DMS79 treated with DMSO at 0.1 percent for 48 hours (cell line): ENCODE measurements at regions not wholly inside any gene's neighbourhood (a gene's known extent, or its start where the extent isn't known, plus 50 kb on each side); places are given as distances from the start of the nearest gene placed in this dataset.

Experiments used
- DNase-seq: peaks from one replicate; lab custom pipeline; 2025; lab: John Stamatoyannopoulos, UW

GRCh38 chr2:125070726-125071505 lies 1045.8 kb downstream of the CNTNAP5 start:
- DNase-seq: no peak

GRCh38 chr2:125073440-125073839 lies 1048.4 kb downstream of the CNTNAP5 start:
- no peak for DNase-seq

- no peak for DNase-seq
These were observed 1060.8 kb downstream of the CNTNAP5 start for GRCh38 chr2:125085904-125086303.

DNA sequence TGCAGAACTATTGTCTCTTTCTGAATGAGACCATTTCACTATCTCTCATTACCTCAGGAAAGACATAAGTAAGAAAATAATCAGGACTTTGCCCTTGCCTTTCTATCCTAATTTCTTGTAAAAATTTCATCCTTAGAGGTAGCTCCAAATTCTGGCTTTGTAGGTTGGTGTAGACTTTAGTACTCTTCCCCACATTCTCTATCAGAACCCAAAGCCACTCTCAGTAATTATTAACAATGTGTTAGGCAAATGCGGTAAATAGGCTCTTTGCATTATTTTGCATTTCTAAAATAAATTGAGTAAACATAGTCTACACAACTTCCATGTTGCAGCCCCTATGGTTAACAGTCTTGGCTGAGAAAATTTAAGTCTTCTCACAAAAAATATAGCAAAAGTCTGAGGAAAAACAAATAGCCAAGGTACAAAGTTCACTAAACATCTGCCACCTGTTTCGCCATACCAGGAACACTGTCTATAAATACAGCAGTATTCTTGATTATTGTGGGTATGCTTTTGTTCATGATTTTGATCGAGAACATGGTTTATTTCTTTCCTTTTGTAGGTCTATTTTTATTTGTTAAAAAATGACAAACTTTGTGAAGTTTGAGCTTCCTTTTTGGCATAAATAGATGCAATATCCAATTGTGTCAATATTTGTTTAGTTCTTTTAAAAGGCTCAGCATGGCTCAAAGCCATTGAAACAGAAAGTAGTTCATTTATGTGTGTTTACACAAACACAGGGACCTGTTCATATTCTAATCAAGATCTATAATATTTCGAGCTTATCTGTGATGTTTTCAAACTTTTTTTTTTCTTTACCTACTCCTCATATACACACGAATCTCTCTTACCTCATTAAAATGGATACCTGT lies 1061.5 kb downstream of the CNTNAP5 start:
- no peak for DNase-seq

- no peak for DNase-seq
These were observed 1067.4 kb downstream of the CNTNAP5 start for GRCh38 chr2:125092276-125093009.

DNA sequence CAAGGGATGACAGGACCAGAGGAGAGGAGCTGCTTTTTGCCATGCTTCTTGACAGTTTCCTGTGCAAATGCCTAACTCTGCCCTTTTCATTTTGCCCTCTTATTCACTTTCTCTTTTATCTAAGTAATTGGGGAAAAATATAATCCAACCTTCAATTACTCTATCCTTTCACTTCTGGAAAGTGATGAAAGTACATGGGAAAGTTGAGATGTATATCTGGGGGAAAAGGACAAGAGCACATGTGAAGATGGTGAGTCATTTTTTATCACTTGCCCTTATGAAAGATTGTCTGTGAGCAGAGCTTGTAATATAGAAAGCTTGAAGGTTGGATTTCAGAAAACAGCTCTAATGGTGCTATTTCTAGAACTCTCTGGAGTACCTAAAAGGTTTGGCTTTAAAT lies 1070.7 kb downstream of the CNTNAP5 start:
- DNase-seq: no peak

GRCh38 chr2:125106710-125107109 lies 1081.6 kb downstream of the CNTNAP5 start:
- DNase-seq: no peak

- no peak for DNase-seq
These were observed 1082.4 kb downstream of the CNTNAP5 start for GRCh38 chr2:125107446-125107845.

DNA sequence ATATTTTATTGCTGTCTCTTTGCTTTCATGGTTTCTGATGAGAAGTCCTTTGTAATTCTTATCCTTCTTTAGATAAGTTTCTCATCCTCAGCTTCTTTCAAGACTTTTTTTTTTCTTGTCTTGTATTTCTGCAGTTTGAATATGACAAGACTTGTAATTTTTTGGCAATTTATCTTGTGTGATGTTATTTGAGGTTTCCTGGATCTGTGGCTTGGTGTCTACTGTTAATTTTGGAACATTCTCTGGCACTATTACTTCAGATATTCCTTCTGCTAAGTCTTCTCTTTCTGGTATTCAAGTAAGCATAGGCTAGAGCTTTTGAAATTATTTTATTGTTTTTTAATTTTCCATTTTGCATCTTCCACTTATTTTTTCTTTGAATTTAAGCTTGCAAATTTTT lies 1083.2 kb downstream of the CNTNAP5 start:
- DNase-seq: no peak

- DNase-seq: no peak
These were observed 1100.8 kb downstream of the CNTNAP5 start for GRCh38 chr2:125125902-125126301.

DNA sequence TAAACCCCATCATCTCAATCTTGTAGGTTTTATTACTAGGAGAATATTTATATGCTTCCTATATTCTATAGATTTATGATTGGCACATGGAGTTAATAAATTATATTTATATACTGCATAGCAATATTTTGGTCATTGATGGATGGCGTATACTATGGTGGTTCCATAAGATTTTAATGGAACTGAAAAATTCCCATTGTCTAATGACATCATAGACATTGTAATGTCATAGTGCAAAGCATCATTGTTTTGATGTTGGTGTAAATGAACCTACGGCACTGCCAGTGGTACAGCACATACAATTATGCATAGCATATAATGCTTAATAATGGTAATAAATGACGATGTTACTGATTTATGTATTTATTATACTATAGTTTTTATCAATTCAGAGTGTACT lies 1135.9 kb downstream of the CNTNAP5 start:
- no peak for DNase-seq

DNA sequence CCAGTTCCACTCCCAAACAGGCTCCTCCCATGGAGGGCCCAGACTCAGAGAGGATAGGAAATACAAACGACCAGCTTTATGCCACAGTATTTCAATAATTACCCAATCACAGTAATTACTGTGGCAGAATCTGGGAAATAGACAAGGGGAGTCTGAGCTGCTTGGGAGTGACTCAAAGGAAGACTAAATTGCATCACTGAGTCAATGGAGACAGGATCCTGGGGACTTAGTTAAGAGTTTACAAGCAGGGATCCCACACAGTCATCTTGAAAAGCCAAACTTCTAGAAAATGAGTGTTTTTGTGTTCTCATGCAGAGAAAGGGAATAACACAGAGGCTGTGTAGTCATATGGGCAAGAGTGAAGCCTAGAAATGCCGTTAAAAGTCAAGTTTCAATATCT lies 1142.1 kb downstream of the CNTNAP5 start:
- DNase-seq: no peak

DNA sequence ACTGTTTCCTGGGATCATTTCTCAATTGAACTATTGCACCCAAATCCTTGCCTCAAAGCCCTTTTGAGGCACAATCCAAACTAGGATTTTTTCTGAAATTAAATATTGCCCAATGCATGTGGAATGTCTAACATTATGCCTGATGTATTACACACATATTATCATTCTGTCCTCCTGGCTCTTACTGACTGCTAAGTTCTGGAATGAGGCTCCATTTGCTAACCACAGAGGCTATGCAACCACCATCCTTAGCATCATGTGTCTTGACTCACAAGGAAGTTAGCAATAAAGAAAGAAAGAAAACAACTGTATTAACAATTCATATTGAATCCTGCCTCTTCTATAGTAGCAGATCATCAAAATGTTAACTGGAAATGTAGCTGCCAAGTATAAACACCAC lies 1142.7 kb downstream of the CNTNAP5 start:
- no peak for DNase-seq

DNA sequence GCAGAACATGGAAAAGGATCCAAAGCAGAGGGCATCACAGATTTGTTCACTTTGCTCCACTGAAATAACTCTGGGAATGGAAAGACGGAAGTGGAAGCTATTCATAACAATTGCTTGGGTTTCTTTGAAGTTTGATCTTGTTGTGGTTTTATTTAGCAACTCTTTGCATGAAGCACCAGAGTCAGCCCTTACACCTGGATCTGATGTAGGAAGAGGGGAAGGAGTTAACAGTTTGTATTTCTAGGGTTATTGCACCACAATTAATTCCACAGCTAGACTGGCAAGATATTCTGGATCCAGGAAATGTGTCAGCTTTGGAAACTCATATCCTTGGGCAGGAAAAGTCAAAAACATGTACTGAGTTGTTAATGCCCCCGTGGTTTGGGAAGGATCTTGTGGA lies 1143.4 kb downstream of the CNTNAP5 start:
- no peak for DNase-seq

- no peak for DNase-seq
These were observed 1144.1 kb downstream of the CNTNAP5 start for GRCh38 chr2:125169022-125169763.

- no peak for DNase-seq
These were observed 1144.7 kb downstream of the CNTNAP5 start for GRCh38 chr2:125169764-125170146.

DNA sequence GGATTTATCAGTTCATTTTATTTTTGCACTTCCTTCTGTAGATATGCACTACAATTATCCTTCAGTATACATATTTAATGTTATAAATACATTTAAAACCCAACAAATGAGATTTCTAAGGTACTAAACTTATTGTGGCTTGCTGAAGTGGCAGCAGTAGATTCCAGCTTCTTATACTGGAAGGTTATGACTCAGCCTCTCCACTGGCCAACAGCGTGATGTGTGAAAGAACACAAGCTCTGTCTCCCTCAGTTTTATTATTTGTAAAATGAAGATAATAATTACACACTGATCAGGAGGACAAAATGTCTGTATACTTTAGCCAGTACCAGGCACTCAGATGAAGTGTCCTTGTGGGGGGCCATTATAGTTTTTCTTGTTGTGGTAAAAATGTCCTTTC lies 1147.1 kb downstream of the CNTNAP5 start:
- no peak for DNase-seq

DNA sequence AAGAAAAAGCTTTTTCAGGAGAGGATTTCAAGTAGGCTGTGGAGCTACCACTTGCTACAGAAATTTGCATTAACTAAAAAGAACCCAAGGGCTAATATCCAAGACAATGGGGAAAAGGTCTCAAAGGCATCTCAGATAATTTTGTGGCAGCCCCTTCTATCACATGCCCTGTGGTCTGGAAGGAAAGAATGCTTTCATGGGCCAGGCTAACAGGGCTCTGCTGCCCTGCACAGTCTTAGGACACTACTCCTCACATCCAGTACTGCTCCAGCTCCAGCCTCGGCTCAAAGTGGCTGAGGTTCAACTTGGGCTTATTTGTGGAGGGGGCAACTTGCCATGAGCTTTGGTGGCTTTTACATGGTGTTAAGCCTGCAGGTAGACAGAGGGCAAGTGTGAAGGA lies 1150.3 kb downstream of the CNTNAP5 start:
- DNase-seq: no peak

GRCh38 chr2:125185691-125186270 lies 1160.7 kb downstream of the CNTNAP5 start:
- no peak for DNase-seq

GRCh38 chr2:125207431-125207830 lies 1182.3 kb downstream of the CNTNAP5 start:
- no peak for DNase-seq

DNA sequence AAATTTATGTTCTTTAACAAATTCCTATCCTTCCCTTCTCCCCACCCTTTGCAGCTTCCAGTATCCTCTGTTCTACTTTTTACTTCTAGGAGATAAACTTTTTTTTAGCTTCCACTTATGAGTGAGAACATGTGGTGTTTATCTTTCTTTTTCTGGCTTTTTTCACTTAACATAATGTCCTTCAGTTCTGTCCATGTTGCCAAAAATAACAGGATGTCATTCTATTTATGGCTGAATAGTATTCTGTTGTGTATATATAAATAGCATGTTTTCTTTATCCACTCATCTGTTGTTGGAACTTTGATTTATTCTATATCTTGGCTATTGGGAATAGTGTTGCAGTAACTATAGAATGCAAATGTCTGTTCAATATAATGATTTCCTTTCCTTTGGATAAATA lies 1191.2 kb downstream of the CNTNAP5 start:
- DNase-seq: no peak

GRCh38 chr2:125224188-125224587 lies 1199.1 kb downstream of the CNTNAP5 start:
- DNase-seq: no peak
